Lung (tissue), 11 donors: ENCODE measurements at regions not wholly inside any gene's neighbourhood (a gene's known extent, or its start where the extent isn't known, plus 50 kb on each side); places are given as distances from the start of the nearest gene placed in this dataset.
"Not testable (repeated sequence)": the region's sequence is repeated elsewhere in the genome, so short reads cannot be mapped to it uniquely, and the experiment has no call there.

Experiments
- ATAC-seq: fragments of 200-7000 bp; cut with Tn5 transposase; one replicate; pipeline ENCODE4 v1.9.1; 2020; ENCODE audit warnings: moderate number of reproducible peaks; ENCODE audit not compliant: insufficient read depth, low FRiP score
- DNase-seq, 3 donors: peaks; one replicate each; pipeline ENCODE4 v3.0.0-alpha.2; 2013 to 2017
- H3K27ac ChIP-seq, 2 donors: one replicate each; pipeline ENCODE4 v1.5.1; 2013; ENCODE audit warnings: mild to moderate bottlenecking in 2 of 2, moderate library complexity in 2 of 2, control low read depth in 1 of 2, inconsistent platforms in 1 of 2, low read depth in 1 of 2, low read length in 1 of 2
- H3K27me3 ChIP-seq, 3 donors: one replicate each; pipeline ENCODE4 v1.5.1; 2013; ENCODE audit warnings: low read length in 2 of 3; ENCODE audit not compliant: control insufficient read depth in 3 of 3, insufficient read depth in 3 of 3
- H3K36me3 ChIP-seq, 4 donors: one replicate each; pipeline ENCODE4 v1.5.1; 2013; ENCODE audit warnings: low read length in 4 of 4, mild to moderate bottlenecking in 1 of 4, moderate library complexity in 1 of 4; ENCODE audit not compliant: control insufficient read depth in 4 of 4, insufficient read depth in 4 of 4
- H3K4me1 ChIP-seq, 5 donors: one replicate each; pipeline ENCODE4 v1.5.1; 2013; ENCODE audit warnings: low read length in 5 of 5, mild to moderate bottlenecking in 2 of 5, moderate library complexity in 1 of 5; ENCODE audit not compliant: control insufficient read depth in 5 of 5, insufficient read depth in 5 of 5
- H3K4me3 ChIP-seq: one replicate; pipeline ENCODE4 v1.5.1; 2013; ENCODE audit warnings: mild to moderate bottlenecking, control low read depth, moderate library complexity
- H3K9ac ChIP-seq, 2 donors: one replicate each; pipeline ENCODE4 v1.5.1; 2013; ENCODE audit warnings: low read length in 2 of 2, control low read depth in 1 of 2; ENCODE audit not compliant: insufficient read depth in 1 of 2
- H3K9me3 ChIP-seq, 4 donors: one replicate each; pipeline ENCODE4 v1.5.1; 2013; ENCODE audit warnings: low read length in 3 of 4, mild to moderate bottlenecking in 1 of 4, moderate library complexity in 1 of 4; ENCODE audit not compliant: control insufficient read depth in 4 of 4, insufficient read depth in 3 of 4
- CTCF ChIP-seq: IDR thresholded peaks from 2 replicates; pipeline ENCODE4 v1.5.1; 2012; ENCODE audit warnings: mild to moderate bottlenecking; ENCODE audit errors: control extremely low read depth, extremely low read depth
- WGBS, 2 donors: extraction: QIAGEN DNeasy Blood & Tissue Kit; methylation state at CpG; one replicate each; pipeline ENCODE4 v1.1.7; 2013; 5-methylcytosine and 5-hydroxymethylcytosine counted together
- donor health status: control.
- donor health status: control.
- donor health status: Bipolar disorder and iron deficiency.
- donor health status: healthy.
- donor health status: DM: yes; HTN: yes; CAD: no.

- H3K36me3 ChIP-seq = no peaks in the 10 kb centered on the region
- H3K9ac ChIP-seq = no peak overlapping the region
- no peaks in the 10 kb centered on the region for H3K27me3 ChIP-seq
- WGBS, 2 donors = 79 to 80% methylated on average over 1 of the region's 1 CpG
- no peaks in the 10 kb centered on the region for H3K4me1 ChIP-seq
- H3K9me3 ChIP-seq = no peaks in the 10 kb centered on the region
- no peak overlapping the region for H3K4me3 ChIP-seq
- no peak overlapping the region for H3K27ac ChIP-seq
- no peak for ATAC-seq
- no peak for DNase-seq
- TF ChIP-seq CTCF = no peak
These were observed 1138.3 kb upstream of the LRRTM3 start for GRCh38 chr10:65787571-65787970.

DNA sequence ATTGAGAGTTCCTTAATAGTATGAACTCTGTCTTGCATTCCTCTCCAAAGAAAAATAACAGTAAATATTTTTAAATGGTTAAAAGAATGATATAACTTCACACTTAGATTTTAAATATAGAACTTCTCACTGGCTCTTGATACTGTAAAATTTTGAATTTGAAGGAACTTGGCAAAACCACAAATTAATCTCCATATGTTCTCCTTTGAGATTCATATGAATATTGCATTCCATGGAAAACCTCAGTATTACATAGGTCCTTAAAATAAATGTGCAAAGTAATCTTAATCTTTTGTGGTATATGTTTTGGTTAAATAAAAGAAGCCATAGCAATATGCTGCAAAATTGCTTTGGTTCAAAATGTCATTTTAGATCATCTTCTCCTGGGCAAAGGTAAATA lies 1137.6 kb upstream of the LRRTM3 start:
- no peak overlapping the region for H3K27ac ChIP-seq
- no peak for TF ChIP-seq CTCF
- H3K9ac ChIP-seq = no peak overlapping the region
- no peak overlapping the region for H3K4me3 ChIP-seq
- no peaks in the 10 kb centered on the region for H3K36me3 ChIP-seq
- no peaks in the 10 kb centered on the region for H3K27me3 ChIP-seq
- no peaks in the 10 kb centered on the region for H3K4me1 ChIP-seq
- ATAC-seq (no peak), DNase-seq (no peak)
- H3K9me3 ChIP-seq = no peaks in the 10 kb centered on the region

DNA sequence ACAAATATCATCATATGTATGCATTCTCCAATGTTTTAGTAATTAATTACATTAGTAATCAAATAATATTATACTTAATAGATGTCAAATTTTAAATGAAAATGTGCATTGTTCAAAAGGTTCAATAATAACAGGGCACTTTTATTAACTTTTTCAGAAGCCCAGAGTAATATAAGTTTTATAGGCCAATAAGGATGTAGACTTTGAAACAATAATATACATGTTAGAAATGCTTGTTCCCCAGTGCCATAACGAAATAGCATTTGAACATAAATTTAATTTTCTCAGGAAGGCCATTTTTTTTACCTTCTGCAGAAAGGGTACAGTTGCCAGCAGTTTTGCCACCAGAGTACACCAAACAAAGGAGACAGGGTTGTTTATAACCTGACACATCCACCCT lies 1133.9 kb upstream of the LRRTM3 start:
- TF ChIP-seq CTCF = no peak
- no peaks in the 10 kb centered on the region for H3K27me3 ChIP-seq
- H3K9ac ChIP-seq = no peak overlapping the region
- H3K4me1 ChIP-seq = peaks cover 0 to 4% (median 0%) of the 10 kb centered on the region in 5 donors
- 69 to 77% methylated on average over 1 of the region's 1 CpG for WGBS, 2 donors
- H3K9me3 ChIP-seq = no peaks in the 10 kb centered on the region
- DNase-seq (no peak), ATAC-seq (no peak)
- no peak overlapping the region for H3K4me3 ChIP-seq
- no peaks in the 10 kb centered on the region for H3K36me3 ChIP-seq
- H3K27ac ChIP-seq = no peak overlapping the region

- peak in 1 of 3 donors; percentile 8 for DNase-seq
- WGBS, 2 donors = 70 to 75% methylated on average over 4 of the region's 4 CpGs
- no peak overlapping the region for H3K27ac ChIP-seq
- no peaks in the 10 kb centered on the region for H3K27me3 ChIP-seq
- ATAC-seq = no peak
- no peak overlapping the region for H3K4me3 ChIP-seq
- no peaks in the 10 kb centered on the region for H3K36me3 ChIP-seq
- no peaks in the 10 kb centered on the region for H3K9me3 ChIP-seq
- TF ChIP-seq CTCF = no peak
- H3K9ac ChIP-seq = no peak overlapping the region
- H3K4me1 ChIP-seq = peaks cover 0 to 4% (median 0%) of the 10 kb centered on the region in 5 donors
These were observed 1132.0 kb upstream of the LRRTM3 start for GRCh38 chr10:65793738-65794425.

DNA sequence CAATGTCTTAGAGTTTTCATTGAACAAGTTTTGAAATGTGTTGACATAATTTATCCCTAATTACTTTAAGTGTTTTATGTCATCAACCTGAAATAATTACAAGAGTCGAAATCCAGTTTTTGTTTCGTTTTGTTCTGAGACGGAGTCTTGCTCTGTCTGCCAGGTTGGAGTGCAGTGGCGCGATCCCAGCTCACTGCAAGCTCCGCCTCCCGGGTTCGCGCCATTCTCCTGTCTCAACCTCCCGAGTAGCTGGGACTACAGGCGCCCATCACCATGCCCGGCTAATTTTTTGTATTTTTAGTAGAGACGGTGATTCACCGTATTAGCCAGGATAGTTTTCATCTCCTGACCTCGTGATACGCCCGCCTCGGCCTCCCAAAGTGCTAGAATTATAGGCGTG lies 1131.0 kb upstream of the LRRTM3 start:
- 86 to 93% methylated on average over 19 of the region's 19 CpGs for WGBS, 2 donors
- not testable (repeated sequence) for H3K4me3 ChIP-seq

More for the DNA sequence above, 1131.0 kb upstream of the LRRTM3 start:
- not testable (repeated sequence) for H3K27me3 ChIP-seq, H3K4me1 ChIP-seq, H3K27ac ChIP-seq, ATAC-seq, H3K9ac ChIP-seq, DNase-seq, H3K36me3 ChIP-seq, H3K9me3 ChIP-seq
